LNCaP clone FGC (cell line): ENCODE measurements at regions not wholly inside any gene's neighbourhood (a gene's known extent, or its start where the extent isn't known, plus 50 kb on each side); places are given as distances from the start of the nearest gene placed in this dataset.

Experiments
- DNase-seq: peaks from one replicate; pipeline ENCODE4 v3.0.0-alpha.2; 2011; ENCODE audit warnings: low read depth
- H3K4me3 ChIP-seq: 2 replicates; pipeline ENCODE4 v1.5.1; 2011; ENCODE audit warnings: mild to moderate bottlenecking, low read depth, low read length, control low read depth
- CTCF ChIP-seq: IDR thresholded peaks from 2 replicates; pipeline ENCODE4 v1.5.1; 2012; ENCODE audit warnings: mild to moderate bottlenecking; ENCODE audit not compliant: control insufficient read depth, insufficient read depth; ENCODE audit errors: extremely low read depth

DNA sequence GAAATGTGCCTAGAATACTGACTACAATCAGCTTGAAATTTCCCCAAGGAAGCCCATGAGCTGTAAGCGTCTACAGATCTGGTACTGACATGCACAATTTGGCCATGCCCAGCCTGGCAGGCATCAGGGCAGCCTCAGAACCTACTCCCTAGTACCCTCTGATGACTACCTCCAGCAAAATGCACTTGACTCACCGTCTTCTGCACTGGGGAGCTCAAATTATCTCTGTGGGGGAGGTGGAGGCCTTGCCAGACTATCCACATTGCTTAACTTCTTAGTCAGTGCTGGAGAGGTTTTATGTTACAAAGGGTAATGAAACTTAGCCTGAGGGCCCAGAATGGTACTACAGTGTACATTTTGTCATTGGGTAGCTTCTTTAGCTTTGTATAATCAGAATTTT is 126.0 kb upstream of the ADGRF1 start:
- H3K4me3 ChIP-seq: no peak overlapping the region
- TF ChIP-seq CTCF: no peak
- no peak for DNase-seq

DNA sequence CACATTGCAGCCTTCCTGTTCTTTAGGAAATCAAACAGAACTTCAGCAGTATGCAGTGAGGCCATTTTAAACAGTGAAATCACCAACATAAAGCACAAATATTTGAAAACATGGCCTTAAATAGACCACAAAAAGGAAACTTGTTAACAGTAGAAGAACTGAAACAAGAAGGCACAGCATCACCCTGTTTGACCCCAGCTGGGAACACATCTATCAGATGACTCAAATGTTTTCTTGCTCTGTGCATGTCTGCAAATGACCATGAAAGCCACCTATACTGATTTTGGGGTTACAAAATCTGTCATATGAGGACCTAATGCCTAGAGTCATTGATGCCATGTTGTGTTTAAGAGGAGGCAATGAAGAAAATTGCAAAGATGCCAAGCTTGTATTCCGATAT is 123.8 kb upstream of the ADGRF1 start:
- no peak overlapping the region for H3K4me3 ChIP-seq
- no peak for DNase-seq
- no peak for TF ChIP-seq CTCF

DNA sequence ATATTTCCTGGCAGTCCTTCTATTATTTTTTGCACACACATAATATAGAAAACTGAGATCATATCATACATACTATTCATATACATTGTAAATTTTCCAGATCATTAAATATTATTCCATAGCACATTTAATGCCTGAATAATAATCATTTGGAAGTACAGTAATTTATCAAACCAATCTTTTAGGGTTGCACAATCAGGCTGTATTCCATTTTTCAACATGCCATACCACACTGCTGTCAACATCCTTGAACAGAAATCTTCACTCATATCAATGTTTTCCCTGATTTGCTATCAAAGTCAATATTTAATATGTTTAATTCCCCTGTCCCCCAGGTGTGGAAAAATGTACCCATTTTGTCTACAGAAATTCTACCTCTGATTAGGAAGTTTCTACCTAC is 122.7 kb upstream of the ADGRF1 start:
- DNase-seq: no peak
- TF ChIP-seq CTCF: no peak
- no peak overlapping the region for H3K4me3 ChIP-seq

DNA sequence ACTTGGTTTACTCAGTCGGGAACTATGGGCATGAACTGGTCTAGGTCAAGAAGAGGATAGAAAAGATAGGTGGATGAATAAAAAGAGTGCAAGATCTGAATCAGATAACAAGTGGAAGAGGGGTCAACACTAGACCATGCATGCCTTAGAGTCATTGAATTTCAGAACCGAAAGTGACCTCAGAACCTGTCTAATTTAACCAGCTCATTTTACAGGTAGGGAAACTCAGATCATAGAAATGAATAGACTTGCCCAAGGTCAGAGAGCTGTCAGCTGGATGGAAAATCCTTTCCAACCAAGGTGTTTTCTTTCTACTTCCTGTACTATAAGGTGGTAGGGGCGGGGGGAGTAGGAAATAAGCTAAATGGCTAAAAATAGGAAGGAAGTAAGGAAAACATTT is 121.4 kb upstream of the ADGRF1 start:
- no peak for DNase-seq
- H3K4me3 ChIP-seq: no peak overlapping the region
- no peak for TF ChIP-seq CTCF

- no peak for TF ChIP-seq CTCF
- no peak overlapping the region for H3K4me3 ChIP-seq
- no peak for DNase-seq
Measured at GRCh38 chr6:47162793-47163192, 120.7 kb upstream of the ADGRF1 start.

DNA sequence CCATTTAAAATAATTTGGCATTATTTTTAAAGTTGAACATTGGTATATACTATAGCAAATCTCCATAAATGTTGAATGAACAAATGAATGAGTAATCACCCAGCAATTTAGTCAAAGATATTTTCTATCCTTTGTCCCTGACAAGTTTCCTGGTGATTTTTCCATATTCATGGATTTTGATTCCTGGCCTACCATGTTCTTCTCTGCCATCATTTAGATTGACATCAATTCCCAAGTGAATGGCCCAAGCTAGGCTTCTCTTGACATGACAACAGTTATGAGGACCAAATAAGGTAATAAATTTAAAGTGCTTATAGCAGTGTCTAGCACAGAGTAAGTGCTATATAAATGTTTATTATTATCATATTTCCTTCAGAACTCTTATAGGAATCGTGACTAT is 120.1 kb upstream of the ADGRF1 start:
- DNase-seq: no peak
- no peak for TF ChIP-seq CTCF
- H3K4me3 ChIP-seq: no peak overlapping the region

DNA sequence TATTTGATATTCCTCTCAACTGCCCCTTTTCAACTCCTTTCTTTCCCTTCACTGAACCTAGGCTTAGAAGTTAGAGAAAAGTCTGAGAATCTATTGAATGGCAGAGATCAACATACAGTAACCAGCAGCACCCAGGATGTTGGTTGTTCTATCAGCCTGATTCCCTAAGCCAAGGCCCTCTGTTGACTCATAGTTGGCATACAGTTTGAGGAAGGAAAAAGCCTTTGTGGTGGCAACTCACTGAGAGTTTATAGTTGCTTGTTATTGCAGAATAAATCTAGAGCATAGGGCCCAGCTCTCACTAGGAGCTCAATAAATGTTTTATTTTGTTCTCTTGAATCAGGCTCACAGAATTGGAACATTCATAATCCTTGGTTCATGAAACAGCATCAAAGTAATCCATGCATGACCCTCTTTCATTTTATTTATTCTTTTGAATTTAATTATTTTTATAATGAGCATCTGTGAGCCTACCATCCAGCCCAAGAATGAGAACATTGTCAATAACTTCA is 119.1 kb upstream of the ADGRF1 start:
- H3K4me3 ChIP-seq: no peak overlapping the region
- TF ChIP-seq CTCF: no peak
- DNase-seq: peak; percentile 62
